ENCODE measurements at regions not wholly inside any gene's neighbourhood (a gene's known extent, or its start where the extent isn't known, plus 50 kb on each side); places are given as distances from the start of the nearest gene placed in this dataset.

GRCh38 chr1:245058882-245059281, 95.9 kb upstream of the KIF26B start:
- TF ChIP-seq CTCF (IDR thresholded peaks at IDR 0.05; ENCODE audit: low read length): no peak
- TF ChIP-seq EZH2 (optimal IDR thresholded peaks at IDR 0.05; ENCODE audit: low read depth, low read length): no peak

Measured in MM.1S (cell line).